GM21737 (cell line): ENCODE measurements at regions not wholly inside any gene's neighbourhood (a gene's known extent, or its start where the extent isn't known, plus 50 kb on each side); places are given as distances from the start of the nearest gene placed in this dataset.
"Not testable (repeated sequence)": the region's sequence is repeated elsewhere in the genome, so short reads cannot be mapped to it uniquely, and the experiment has no call there.

Experiments
- ATAC-seq: cut with Tn5 transposase; IDR thresholded peaks from one replicate; pipeline ENCODE4 v1.9.1; 2021; ENCODE audit warnings: mild to moderate bottlenecking, moderate library complexity; ENCODE audit not compliant: unreplicated experiment

DNA sequence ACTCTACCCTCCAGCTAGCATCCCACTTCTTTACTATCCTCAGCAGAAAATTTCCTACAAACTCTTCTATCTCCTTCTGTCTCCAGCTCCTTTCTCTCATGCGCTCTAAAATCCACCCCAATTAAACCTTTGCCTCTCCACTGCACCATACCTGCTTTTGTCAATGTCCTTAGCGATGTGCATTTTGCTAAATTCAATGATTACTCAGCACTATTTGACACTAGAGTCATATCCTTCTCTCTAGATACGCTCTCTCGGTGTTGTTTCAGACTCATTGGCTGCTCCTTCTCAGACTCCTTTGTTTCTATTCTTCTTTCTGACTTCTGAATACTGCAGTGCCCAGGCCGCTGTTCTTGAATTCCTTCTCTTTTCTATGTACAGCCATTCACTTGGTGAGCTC lies 144.2 kb downstream of the HLX start:
- ATAC-seq = no peak

DNA sequence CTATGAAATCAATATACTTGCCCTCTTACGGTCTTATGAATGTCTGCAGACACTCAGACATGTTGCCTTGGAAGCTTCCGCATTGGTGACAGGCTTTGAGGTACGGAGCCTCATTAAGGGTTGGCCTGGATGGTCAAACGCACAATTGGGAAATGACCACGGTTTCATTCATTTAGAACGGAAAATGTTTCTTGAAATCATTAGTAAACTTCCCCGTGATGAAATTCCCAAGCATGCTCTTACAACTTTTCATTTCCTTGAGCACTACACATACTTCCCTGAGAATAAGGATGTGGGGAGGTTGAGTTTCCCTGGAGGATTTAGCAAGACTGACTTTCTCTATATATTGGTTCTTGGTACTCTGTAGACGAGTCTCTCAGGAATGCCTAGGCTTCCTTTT lies 146.3 kb downstream of the HLX start:
- no peak for ATAC-seq

DNA sequence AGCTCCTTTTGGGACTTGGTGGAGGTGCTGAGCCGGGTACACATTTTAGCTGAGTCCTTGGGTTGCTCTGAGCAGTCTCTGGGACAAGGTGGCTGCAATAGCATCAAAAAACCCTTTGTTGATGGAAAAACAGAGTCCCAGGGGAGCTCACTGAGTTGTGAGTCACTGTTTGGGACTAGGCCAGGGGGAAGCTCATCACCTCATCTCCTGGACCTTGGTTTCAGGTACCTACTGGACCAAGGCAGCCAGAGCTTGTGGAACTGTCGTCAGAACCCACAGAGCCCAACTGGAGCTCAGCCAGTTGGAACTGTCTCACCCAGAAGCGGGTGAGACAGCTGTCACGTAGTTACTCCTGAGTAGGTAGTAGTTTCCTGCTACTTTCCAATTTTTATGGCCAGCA lies 146.7 kb downstream of the HLX start:
- no peak for ATAC-seq

DNA sequence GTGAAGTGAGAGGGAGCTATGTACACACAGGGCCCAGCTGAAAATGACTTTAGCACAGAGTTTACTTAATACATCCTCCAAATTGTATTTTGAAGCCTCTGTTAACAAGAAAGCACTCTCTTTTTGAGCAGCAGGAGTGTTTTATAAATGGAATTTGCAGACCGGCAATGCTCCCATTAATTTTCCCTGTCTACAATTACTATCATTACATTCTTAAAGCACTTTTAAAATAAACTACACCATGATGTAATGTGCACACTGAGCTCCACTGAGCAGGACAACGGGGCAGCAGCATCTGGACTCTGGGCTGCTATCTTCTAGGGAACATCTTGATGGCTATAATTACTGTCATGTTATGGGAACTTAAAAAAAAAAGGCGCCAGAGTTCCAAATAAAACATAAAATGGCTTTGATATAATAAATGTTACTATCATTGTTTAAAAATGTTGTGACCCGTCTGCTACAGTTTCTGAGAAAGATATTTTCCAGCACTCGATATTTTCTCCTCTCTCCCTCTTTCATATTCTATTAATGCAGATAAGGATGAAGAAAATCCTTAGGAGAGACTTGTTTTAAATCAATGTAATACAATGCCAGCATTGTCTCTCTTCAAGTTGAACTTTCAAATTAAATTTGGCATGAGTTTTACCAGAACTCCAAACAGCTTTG lies 150.9 kb downstream of the HLX start:
- ATAC-seq = no peak

DNA sequence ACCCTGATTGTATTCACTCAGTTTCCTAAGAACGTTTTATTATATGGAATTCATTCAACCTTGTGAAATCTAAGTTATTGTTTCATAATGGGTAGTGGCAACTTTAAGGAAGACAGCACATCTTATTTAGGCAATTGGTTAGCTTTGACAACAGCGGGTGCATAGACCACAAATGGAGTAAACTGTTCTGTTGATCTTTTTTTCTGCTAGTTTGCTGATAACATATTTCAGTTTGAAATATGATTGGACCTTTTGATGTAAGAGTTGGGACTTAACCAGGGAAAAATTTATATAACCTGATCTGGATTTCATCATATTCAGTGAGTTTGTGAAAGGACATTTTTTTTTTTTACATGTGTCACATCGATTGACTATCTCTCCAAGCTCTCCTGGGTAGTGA lies 151.7 kb downstream of the HLX start:
- no peak for ATAC-seq

DNA sequence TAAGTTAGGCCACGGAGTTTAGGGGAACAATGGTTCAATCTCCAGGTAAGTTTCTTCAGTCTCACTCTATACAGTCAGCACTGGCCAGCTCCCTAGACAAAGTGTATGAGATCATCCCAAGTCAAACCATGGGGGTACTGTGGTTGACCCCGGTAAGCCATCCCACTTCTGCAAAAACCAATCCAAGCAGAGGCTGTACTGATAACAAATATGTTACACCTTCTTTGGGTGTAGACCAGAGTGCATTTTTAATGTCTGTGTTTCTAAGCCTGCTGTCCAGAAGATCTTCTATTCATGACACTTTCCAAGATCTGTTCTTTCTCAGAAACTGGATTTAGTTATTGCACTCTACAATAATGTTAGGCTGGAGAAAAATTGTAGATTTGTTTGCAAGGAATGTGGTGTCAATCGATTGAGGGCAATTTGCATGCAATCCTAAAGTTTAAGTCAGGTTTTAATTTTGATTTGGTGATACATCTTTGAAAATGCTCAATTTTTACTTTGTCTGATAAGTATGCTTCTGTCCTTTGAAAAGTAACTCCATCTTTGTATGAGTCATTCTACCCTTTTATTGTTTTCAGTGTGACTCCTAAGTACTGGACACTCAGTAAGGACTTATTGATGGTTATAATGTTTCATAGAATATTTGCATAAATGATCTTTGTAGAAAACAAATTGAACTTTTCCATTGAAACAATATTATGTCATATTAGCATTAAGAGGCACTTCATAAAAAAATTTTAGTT lies 152.4 kb downstream of the HLX start:
- ATAC-seq = no peak

DNA sequence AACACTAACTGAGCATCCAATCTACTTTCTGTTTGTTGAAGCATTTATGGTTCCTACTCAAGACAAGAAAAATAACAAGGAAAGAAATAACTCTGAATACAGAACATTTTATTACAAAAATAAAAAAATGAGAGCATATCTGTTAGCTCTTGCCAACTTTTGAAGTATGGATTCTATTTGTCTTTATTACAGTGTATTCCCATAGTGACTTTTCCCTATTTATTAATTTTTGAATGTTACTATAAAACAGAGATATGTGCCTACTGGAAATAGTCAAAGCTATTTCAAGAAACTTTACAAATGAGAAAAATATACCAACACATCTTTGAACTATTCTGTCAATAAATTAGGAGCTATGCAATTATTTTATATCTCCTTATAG lies 153.0 kb downstream of the HLX start:
- no peak for ATAC-seq

DNA sequence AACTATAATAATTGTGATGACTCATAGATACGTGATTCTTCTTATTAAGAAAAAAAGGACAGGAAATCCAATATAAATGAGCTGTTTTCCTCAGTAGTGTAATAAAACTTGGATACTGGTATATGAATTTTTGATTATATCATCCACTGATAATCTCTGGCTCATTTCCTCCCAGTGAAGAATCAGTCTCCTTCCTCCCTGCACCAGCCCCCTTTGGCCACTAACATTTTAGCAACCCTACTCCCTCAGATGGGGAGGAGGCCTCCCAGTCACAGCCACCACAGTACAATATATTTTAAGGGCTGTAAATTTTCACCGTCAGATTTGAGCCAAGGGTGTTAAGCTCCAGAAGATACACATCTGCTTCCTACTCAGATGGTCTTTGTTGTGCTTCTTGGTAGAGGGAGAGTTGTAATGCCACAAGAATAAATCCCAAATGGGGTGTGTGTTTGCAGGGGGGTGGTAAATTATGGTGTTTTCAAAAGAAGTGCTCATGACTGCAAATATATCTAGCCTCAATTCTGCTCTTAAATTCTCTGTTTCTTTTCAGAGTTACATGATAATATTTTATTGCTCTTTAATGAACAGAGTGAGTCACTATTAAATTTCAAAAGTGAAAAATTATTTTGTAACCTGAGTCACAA lies 153.5 kb downstream of the HLX start:
- no peak for ATAC-seq

DNA sequence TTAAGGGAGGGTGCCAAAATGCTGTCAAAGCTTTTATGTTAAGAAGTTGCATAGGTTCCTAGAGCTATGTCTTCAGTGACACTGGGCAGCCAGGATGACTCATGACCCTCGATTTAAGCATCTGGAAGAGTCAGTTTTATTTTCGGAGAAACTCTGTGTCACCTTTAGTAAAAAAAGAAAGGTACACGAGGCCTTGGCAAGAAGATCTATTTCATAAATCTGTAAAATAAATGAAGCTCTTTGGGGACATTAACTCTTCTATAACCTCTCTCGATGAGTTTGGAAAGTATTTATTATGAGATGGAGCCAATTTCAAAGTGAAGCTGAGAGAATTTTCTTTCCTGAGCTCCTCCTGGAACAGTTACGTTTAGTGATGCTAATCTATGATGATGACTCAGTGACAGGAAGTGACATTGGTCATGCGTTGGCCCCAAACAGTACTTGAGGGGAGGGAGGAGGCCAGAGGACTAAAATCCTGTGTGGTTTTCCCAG lies 156.5 kb downstream of the HLX start:
- no peak for ATAC-seq

DNA sequence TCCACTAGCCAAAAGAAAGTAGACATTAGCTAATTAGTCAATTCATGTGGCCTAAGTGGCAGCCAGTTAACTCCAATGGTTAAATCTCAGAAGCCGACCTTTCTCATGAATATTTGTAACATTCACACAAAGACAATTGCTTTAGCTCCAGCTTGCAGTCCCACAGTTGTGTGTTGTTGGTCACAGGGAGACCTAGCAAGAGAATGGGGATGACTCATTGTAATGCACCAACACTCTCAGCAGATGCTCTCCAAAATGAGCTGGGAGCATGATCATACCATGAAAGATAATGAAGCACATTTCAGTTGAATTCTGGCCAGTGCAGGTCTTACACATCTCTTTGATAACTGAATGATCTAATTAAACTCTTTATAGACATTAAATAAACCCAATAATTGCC lies 160.4 kb downstream of the HLX start:
- ATAC-seq = no peak

DNA sequence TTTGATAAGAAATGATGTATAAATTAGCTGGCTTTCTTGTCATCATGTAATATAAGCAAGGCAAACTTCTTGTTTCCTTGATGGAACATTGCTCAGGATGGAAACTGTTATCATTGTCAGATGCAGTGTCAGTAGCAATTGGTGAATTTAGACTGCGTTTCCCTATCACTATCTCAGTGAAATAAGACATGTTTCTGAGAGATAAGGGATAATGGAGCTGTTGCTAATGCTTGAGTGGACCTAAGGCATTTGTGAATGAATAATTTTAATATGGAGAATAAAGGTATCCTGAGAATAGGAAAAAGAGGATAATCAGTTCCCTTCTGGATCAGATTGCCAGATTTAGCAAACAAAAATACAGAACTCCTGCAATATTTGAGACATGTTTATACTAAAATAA lies 160.9 kb downstream of the HLX start:
- no peak for ATAC-seq

DNA sequence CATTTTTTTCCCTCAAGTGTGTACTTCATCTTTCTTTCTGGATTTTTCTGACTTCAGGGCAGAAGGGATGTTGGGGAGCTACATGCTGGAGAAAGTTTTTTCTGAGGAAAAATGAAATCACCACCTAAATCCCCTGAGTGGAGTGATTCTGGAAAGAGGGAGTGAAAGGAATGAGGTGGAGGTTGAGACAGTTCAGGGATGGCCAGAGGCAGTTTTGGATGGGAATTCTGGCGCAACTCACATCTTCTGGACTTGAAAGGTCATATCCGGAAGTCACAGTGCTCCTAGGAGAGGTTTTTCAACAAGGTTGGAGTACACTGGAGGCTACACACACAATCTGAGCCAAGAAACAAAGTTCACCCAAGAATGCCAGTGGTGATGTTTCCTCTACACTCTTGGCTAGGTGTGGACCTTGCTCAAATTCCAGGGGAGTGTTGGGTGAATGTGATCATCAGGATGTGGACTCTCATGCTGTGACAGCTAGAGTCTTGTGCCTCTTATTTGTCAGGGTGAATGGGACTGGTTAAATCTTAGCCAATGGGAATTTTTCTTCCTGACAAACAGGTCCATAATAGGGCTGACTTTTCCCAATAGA lies 161.5 kb downstream of the HLX start:
- ATAC-seq = no peak

DNA sequence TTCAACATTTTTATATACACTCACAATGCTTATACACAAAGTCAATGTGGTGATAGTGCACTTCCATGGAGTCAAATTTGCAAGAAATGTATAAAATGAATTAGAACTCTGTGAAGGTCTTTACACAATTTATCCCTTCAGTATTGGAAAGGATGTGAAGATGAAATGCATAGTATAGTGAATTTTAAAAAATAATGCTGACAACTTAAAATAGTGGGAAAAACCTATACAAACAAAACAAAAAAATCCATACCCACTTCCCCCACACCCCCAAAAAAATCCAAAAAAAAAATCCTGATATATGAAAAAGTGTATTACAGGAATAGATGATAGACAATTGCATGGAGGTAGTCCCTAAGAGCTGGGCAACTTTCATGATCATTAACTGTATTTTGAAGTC lies 165.3 kb downstream of the HLX start:
- ATAC-seq = no peak

DNA sequence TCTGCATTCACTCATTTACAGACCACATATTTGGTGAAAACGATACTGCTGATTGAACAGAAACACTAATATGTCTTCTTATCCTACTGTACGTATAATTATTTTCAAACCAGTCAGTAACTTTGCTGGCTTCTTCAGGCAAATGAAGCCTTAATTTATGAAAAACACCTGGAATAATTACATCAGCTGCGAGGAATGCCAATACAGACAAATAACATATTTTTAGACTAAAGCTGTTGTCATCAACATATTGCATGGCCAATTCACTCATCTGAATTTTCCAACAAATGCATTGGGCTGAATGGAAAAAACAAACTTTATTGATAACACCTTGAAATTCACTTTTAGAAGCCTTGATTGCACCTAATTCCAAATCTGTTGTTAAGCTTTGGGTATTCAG lies 165.9 kb downstream of the HLX start:
- no peak for ATAC-seq

DNA sequence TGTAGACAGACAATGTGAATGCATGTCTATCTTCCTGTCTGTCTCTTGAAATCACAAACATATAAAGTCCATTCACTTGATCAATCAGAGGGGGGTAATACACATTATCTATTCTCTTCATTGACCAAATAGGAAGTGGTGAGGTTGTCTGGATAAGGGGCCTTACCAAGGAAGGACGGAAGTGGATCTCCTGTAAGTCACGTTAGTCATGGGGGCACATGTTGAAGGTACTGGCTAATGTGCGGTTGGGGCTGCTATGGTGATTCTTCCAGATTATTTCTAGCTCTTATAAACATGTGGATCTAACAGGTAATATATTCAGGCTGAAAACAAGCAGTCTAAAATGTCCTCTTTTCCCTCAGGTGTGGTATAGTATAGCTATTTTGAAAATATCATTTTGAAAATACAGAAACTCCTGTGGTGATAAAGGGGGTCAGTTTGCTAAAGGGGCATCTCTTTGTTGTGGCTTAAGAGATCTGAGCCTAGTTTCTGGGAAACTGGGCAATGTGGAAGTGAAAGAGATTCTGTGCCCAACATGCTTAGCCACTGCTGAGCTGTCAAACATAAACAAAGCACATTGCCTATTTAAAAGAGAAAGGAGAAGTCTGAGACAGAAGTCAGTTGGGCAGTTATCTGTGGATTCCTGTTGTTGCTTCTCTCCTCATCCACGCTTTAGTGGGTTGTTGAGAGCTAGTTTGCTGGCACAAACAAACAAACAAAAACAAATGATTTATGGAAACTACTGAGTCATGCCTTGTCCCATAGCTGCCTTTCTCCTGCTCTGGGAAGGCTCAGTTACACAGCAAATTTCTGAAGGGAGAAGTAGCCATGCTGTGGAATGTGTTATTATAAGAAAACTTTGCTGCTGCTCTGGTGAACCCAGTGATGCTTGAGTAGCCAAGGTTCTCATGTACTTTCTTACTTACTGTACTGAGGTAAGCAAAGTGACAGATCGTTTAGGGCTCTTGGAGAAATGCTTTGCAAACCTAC lies 166.9 kb downstream of the HLX start:
- ATAC-seq = peak; percentile 97

DNA sequence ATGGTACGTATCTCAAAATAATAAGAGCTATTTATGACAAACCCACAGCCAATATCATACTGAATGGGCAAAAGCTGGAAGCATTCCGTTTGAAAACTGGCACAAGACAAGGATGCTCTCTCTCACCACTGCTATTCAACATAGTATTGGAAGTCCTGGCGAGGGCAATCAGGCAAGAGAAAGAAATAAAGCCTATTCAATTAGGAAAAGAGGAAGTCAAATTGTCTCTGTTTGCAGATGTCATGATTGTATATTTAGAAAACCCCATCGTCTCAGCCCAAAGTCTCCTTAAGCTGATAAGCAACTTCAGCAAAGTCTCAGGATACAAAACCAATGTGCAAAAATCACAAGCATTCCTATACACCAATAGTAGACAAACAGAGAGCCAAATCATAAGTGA lies 172.1 kb downstream of the HLX start:
- ATAC-seq = not testable (repeated sequence)

DNA sequence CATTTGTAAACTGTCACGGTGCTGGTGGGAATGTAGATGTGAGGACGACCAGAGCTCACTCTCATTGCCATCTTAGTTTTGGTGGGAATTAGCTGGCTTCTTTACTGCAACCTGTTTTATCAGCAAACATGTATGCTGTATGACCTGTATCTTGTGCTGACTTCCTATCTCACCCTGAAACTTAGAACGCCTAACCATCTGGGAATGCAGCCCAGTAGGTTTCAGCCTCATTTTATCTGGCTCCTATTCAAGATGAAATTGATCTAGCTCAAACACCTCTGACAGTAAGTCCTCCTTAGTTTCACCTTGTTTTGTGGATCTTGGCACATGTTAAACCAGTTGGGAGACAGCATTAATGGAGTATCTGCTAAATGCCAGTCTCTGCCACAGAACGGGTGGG lies 174.6 kb downstream of the HLX start:
- ATAC-seq = no peak

DNA sequence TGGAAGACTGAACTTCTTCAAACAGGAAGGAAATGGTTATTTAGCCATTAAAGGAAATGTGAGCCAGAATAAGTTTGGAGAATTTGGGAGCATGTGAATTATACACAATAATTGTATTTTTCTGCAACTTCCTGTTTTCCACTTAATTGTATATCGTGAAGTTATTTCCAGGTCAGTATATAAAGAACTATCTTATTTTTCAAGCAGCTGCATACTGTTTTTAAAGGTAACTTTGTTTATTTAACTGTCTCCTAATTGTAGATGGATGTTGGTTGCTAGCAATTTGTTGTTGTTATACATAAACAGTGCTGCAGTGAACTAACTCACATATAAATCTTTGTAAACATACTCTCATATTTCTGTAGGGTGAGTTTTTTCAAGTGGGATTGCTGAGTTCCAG lies 180.3 kb downstream of the HLX start:
- no peak for ATAC-seq

DNA sequence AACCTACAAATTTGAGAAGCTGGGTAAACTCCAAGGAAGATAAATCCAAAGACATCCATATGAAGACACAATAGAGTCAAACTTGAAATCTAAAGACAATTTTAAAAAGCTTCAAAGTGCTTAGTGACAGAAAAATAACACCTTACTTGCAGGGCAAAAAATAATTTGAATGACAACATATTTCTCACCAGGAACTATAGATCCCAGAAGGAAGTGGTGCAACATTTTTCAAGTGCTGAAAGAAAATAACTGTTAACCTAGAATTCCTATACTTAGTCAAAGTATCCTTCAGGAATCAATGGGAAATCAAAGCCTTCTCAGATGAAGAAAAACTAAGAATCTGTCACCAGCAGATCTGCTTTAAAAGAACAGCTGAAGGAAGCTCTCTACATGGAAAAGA lies 184.4 kb downstream of the HLX start:
- no peak for ATAC-seq

DNA sequence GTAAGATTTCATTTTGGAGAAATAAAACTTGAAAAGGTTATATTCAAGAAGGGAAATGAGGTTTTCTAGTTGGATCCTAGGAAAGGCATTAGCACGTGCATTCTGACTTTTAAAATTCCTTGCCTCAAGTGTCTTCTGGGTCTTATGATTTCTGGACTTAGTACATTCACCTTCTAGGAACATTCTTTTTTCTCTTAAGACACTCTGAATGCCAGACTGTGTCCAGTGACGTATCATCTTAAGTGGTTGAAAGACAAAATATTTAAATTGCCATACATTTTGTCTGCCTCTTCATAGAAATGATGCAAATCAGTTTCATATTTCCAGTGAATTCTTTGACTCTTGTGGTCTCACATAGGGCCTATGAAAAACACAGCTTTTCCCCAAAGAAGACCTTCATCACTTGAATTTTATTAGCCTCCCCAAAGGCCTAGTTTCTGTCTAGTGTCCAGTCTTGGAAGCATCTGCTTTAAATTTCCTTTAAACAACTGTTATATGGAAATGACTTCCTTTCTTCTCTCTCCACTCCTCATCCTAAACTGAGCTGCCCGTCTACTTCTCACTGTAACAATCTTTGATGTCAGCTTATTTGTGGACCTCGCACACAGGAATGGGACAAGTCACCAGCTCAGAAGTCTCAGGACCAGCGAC lies 187.2 kb downstream of the HLX start:
- no peak for ATAC-seq
